C4-2B (cell line): ENCODE measurements at regions not wholly inside any gene's neighbourhood (a gene's known extent, or its start where the extent isn't known, plus 50 kb on each side); places are given as distances from the start of the nearest gene placed in this dataset.

Experiments used
- H3K27ac ChIP-seq: fragments of 450-650 bp; 2 replicates; pipeline ENCODE4 v1.5.1; 2017
- CTCF ChIP-seq: fragments of 450-650 bp; conservative IDR thresholded peaks from 2 replicates; pipeline ENCODE4 v1.5.1; 2017; ENCODE audit warnings: mild to moderate bottlenecking
- ZFX ChIP-seq: fragments of 450-650 bp; IDR thresholded peaks from 2 replicates; pipeline ENCODE4 v1.6.1; 2017

GRCh38 chr2:60359569-60359968, 193.9 kb downstream of the BCL11A start:
- TF ChIP-seq CTCF (no peak), ZFX (no peak)
- H3K27ac ChIP-seq, result no peak overlapping the region

GRCh38 chr2:60358476-60358875, 195.0 kb downstream of the BCL11A start:
- TF ChIP-seq CTCF (no peak), ZFX (no peak)
- no peak overlapping the region for H3K27ac ChIP-seq

- H3K27ac ChIP-seq, result no peak overlapping the region
- TF ChIP-seq ZFX (no peak), CTCF (no peak)
Measured at GRCh38 chr2:60357996-60358395, 195.5 kb downstream of the BCL11A start.

- H3K27ac ChIP-seq, result no peak overlapping the region
- TF ChIP-seq ZFX (no peak), CTCF (no peak)
Measured at GRCh38 chr2:60356346-60356745, 197.1 kb downstream of the BCL11A start.

GRCh38 chr2:60355849-60356261, 197.6 kb downstream of the BCL11A start:
- H3K27ac ChIP-seq, result no peak overlapping the region
- TF ChIP-seq ZFX, result no peak
- TF ChIP-seq CTCF, result no peak

GRCh38 chr2:60354713-60355112, 198.7 kb downstream of the BCL11A start:
- TF ChIP-seq CTCF (no peak), ZFX (no peak)
- no peak overlapping the region for H3K27ac ChIP-seq

- H3K27ac ChIP-seq, result no peak overlapping the region
- TF ChIP-seq CTCF (no peak), ZFX (no peak)
Measured at GRCh38 chr2:60353863-60354262, 199.6 kb downstream of the BCL11A start.
